HCT116 (cell line): ENCODE measurements at regions not wholly inside any gene's neighbourhood (a gene's known extent, or its start where the extent isn't known, plus 50 kb on each side); places are given as distances from the start of the nearest gene placed in this dataset.

Experiments used
- ATAC-seq: fragments of 200-7000 bp; cut with Tn5 transposase; 2 replicates; pipeline ENCODE4 v1.9.1; 2020; ENCODE audit warnings: mild to moderate bottlenecking, moderate library complexity
- BruUV-seq: library from RNA; stranded (reverse); fragments of 400-500 nt; replicated peaks from 2 replicates; lab custom pipeline; 2021; lab: Mats Ljungman, UMichigan
- CTCF ChIA-PET: fragments of 300-600 bp; sonication (Branson Sonifier 250); formaldehyde crosslinking; loops from one replicate; lab custom pipeline; 2021; ENCODE audit warnings: antibody characterized with exemption; lab: Charles Lee
- POLR2A ChIA-PET: fragments of 300-600, 350-600 bp; sonication (Branson Sonifier 250); formaldehyde crosslinking; loops from one replicate; lab custom pipeline; 2021; ENCODE audit warnings: antibody characterized with exemption; lab: Charles Lee
- RAD21 ChIA-PET, 2 experiments: fragments of 300-600 bp; sonication (Branson Sonifier 250); formaldehyde crosslinking; loops; one replicate each; lab custom pipeline; 2023; ENCODE audit warnings: low total read pairs in 2 of 2; ENCODE audit not compliant: uncharacterized antibody in 2 of 2, unreplicated experiment in 2 of 2, low non-redundant PET in 1 of 2; lab: Charles Lee
- DNase-seq: peaks from one replicate; pipeline ENCODE4 v3.0.0-alpha.2; 2010; ENCODE audit warnings: low read depth, low spot score
- H2AFZ ChIP-seq: fragments of 200-600 bp; shearing (Covaris generic), sonication (generic); 2 replicates; pipeline ENCODE4 v1.6.1; 2017; ENCODE audit warnings: low read depth, mixed run types, mixed read lengths, antibody characterized with exemption, low read length; ENCODE audit not compliant: poor library complexity, severe bottlenecking
- H3K27ac ChIP-seq: 2 replicates; pipeline ENCODE4 v1.5.1; 2012; ENCODE audit warnings: low read depth, low read length
- H3K27me3 ChIP-seq: fragments of 200-600 bp; sonication (generic); 2 replicates; pipeline ENCODE4 v1.6.1; 2016; ENCODE audit warnings: mixed run types, low read length, mixed read lengths; ENCODE audit not compliant: insufficient read depth
- H3K36me3 ChIP-seq, 2 experiments: fragments of 200-500 bp in 1 of 2; fragments of 200-600 bp in 1 of 2; sonication (Bioruptor generic) in 1 of 2; sonication (generic) in 1 of 2; 2 replicates each; pipeline versions ENCODE4 v1.5.1 to v1.6.1; 2014 to 2016; ENCODE audit warnings: low read length in 2 of 2, inconsistent platforms in 1 of 2, mixed read lengths in 1 of 2, mixed run types in 1 of 2; ENCODE audit not compliant: insufficient read depth in 2 of 2, control insufficient read depth in 1 of 2
- H3K4me1 ChIP-seq, 2 experiments: fragments of 200-600 bp in 1 of 2; sonication (generic) in 1 of 2; 2 replicates each; pipeline versions ENCODE4 v1.5.1 to v1.6.1; 2012 to 2017; ENCODE audit warnings: low read length in 2 of 2, inconsistent platforms in 1 of 2, mild to moderate bottlenecking in 1 of 2, mixed read lengths in 1 of 2, mixed run types in 1 of 2, moderate library complexity in 1 of 2; ENCODE audit not compliant: insufficient read depth in 2 of 2, control insufficient read depth in 1 of 2
- H3K4me2 ChIP-seq: fragments of 200-600 bp; sonication (generic); 2 replicates; pipeline ENCODE4 v1.6.1; 2017; ENCODE audit warnings: mixed run types, low read length, mixed read lengths
- H3K4me3 ChIP-seq, 2 experiments: fragments of 200-600 bp in 1 of 2; sonication (generic) in 1 of 2; replicated peaks in 1 of 2; 2 replicates each; pipeline ENCODE4 v1.5.1; 2011 to 2016; ENCODE audit warnings: low read length in 2 of 2, control low read depth in 1 of 2, low read depth in 1 of 2, mild to moderate bottlenecking in 1 of 2, mixed read lengths in 1 of 2, mixed run types in 1 of 2
- H3K79me2 ChIP-seq: fragments of 200-600 bp; sonication (generic); 2 replicates; pipeline ENCODE4 v1.6.1; 2017; ENCODE audit warnings: mild to moderate bottlenecking, mixed run types, low read length, moderate library complexity, mixed read lengths; ENCODE audit not compliant: insufficient read depth
- H3K9ac ChIP-seq: fragments of 200-600 bp; sonication (generic); 2 replicates; pipeline ENCODE4 v1.6.1; 2016; ENCODE audit warnings: low read length, mixed read lengths
- H3K9me2 ChIP-seq: fragments of 200-600 bp; sonication (generic), shearing (Covaris generic); 2 replicates; pipeline ENCODE4 v1.6.1; 2017; ENCODE audit warnings: mixed run types, mild to moderate bottlenecking, moderate library complexity; ENCODE audit not compliant: insufficient read depth
- H3K9me3 ChIP-seq, 2 experiments: fragments of 200-500 bp in 1 of 2; fragments of 200-600 bp in 1 of 2; sonication (Bioruptor generic) in 1 of 2; sonication (generic) in 1 of 2; 2 replicates each; pipeline ENCODE4 v1.6.1; 2014 to 2017; ENCODE audit warnings: low read length in 2 of 2, mixed read lengths in 2 of 2, inconsistent platforms in 1 of 2, low read depth in 1 of 2, mild to moderate bottlenecking in 1 of 2, mixed run types in 1 of 2, moderate library complexity in 1 of 2; ENCODE audit not compliant: control insufficient read depth in 1 of 2, insufficient read depth in 1 of 2
- H4K20me1 ChIP-seq: fragments of 200-600 bp; sonication (generic), shearing (Covaris generic); 2 replicates; pipeline ENCODE4 v1.6.1; 2017; ENCODE audit warnings: mixed run types, mild to moderate bottlenecking, moderate library complexity; ENCODE audit not compliant: insufficient read depth
- CBX3 ChIP-seq: IDR thresholded peaks from 2 replicates; pipeline ENCODE4 v1.6.1; 2012; ENCODE audit warnings: low read depth
- CEBPB ChIP-seq: IDR thresholded peaks from 2 replicates; pipeline ENCODE4 v1.6.1; 2012; ENCODE audit warnings: low read depth
- CTCF ChIP-seq, 3 experiments: fragments of 200-600 bp in 1 of 3; sonication (generic) in 1 of 3; IDR thresholded peaks in 2 of 3; conservative IDR thresholded peaks in 1 of 3; 2 replicates each; pipeline ENCODE4 v1.5.1; 2012 to 2017; ENCODE audit warnings: low read depth in 2 of 3, low read length in 2 of 3, antibody characterized with exemption in 1 of 3, borderline replicate concordance in 1 of 3, control low read depth in 1 of 3, mild to moderate bottlenecking in 1 of 3, mixed read lengths in 1 of 3, mixed run types in 1 of 3, moderate library complexity in 1 of 3; ENCODE audit not compliant: insufficient read depth in 1 of 3
- EGR1 ChIP-seq: IDR thresholded peaks from 2 replicates; pipeline ENCODE4 v1.6.1; 2012; ENCODE audit warnings: low read depth
- ELF1 ChIP-seq: IDR thresholded peaks from 2 replicates; pipeline ENCODE4 v1.6.1; 2012; ENCODE audit warnings: low read depth, borderline replicate concordance
- EZH2 ChIP-seq: fragments of 200-600 bp; sonication (generic); IDR thresholded peaks from 2 replicates; pipeline ENCODE4 v1.6.1; 2017; ENCODE audit warnings: antibody characterized with exemption, mixed run types
- EZH2phosphoT487 ChIP-seq: fragments of 200-600 bp; IDR thresholded peaks from 2 replicates; pipeline ENCODE4 v1.6.1; 2018; ENCODE audit warnings: antibody characterized with exemption, borderline replicate concordance
- FOSL1 ChIP-seq: IDR thresholded peaks from 2 replicates; pipeline ENCODE4 v1.6.1; 2012; ENCODE audit warnings: low read depth
- MAX ChIP-seq: IDR thresholded peaks from 2 replicates; pipeline ENCODE4 v1.6.1; 2012
- RAD21 ChIP-seq: IDR thresholded peaks from 2 replicates; pipeline ENCODE4 v1.6.1; 2012; ENCODE audit warnings: low read depth, mild to moderate bottlenecking
- REST ChIP-seq: IDR thresholded peaks from 2 replicates; pipeline ENCODE4 v1.6.1; 2012; ENCODE audit warnings: low read depth
- SIN3A ChIP-seq: IDR thresholded peaks from 2 replicates; pipeline ENCODE4 v1.6.1; 2012; ENCODE audit warnings: low read depth
- SP1 ChIP-seq: IDR thresholded peaks from 2 replicates; pipeline ENCODE4 v1.6.1; 2012; ENCODE audit warnings: low read depth
- SRF ChIP-seq: IDR thresholded peaks from 2 replicates; pipeline ENCODE4 v1.6.1; 2012; ENCODE audit warnings: low read depth
- TCF7L2 ChIP-seq: IDR thresholded peaks from 2 replicates; pipeline ENCODE4 v1.7.0; 2011; ENCODE audit warnings: borderline replicate concordance, inconsistent platforms; ENCODE audit not compliant: insufficient read depth, insufficient read length; ENCODE audit errors: extremely low read depth
- YY1 ChIP-seq: IDR thresholded peaks from 2 replicates; pipeline ENCODE4 v1.6.1; 2011; ENCODE audit warnings: low read length, low read depth, moderate library complexity, mild to moderate bottlenecking; ENCODE audit not compliant: insufficient replicate concordance; ENCODE audit errors: extremely low read depth
- ZBTB33 ChIP-seq: IDR thresholded peaks from 2 replicates; pipeline ENCODE4 v1.6.1; 2011; ENCODE audit warnings: mild to moderate bottlenecking, low read length, moderate library complexity; ENCODE audit not compliant: insufficient replicate concordance; ENCODE audit errors: extremely low read depth
- ZFX ChIP-seq: fragments of 450-650 bp; IDR thresholded peaks from 2 replicates; pipeline ENCODE4 v1.6.1; 2017
- ZNF274 ChIP-seq: fragments of 200-500 bp; sonication (Bioruptor generic); IDR thresholded peaks from 2 replicates; pipeline ENCODE4 v1.6.1; 2014; ENCODE audit warnings: mild to moderate bottlenecking, low read depth, low read length, inconsistent platforms
- intact Hi-C: fragments of 100-400 bp; cut with micrococcal nuclease; formaldehyde crosslinking; loops from 2 replicates; pipeline ENCODE4 v1.10.0; 2022

- Histone ChIP-seq H3K4me3 (no peak overlapping the region), H3K79me2 (no peaks in the 10 kb centered on the region), H3K36me3 (no peaks in the 10 kb centered on the region), H3K4me2 (no peak overlapping the region)
- ATAC-seq = no peak
- no TSS peak for BruUV-seq
- POLR2A ChIA-PET = no interaction called here
- TF ChIP-seq YY1 (no peak), ZFX (no peak), FOSL1 (no peak), EZH2phosphoT487 (no peak), EGR1 (no peak), EZH2 (no peak), REST (no peak), CBX3 (no peak), CEBPB (no peak), RAD21 (no peak), MAX (no peak), ZNF274 (no peak), SRF (no peak), CTCF (IDR thresholded peaks at IDR 0.05 in 2 of 3, conservative IDR thresholded peaks at IDR 0.05 in 1 of 3; ENCODE audit: borderline replicate concordance in 1 of 3, insufficient read depth in 1 of 3, low read depth in 2 of 3, low read length in 2 of 3) (no peak), TCF7L2 (no peak), ZBTB33 (no peak), ELF1 (no peak), SIN3A (no peak), SP1 (no peak)
- TF ChIP-seq, all 23 proteins: peak for 0
- Histone ChIP-seq H2AFZ (no peak overlapping the region), H3K9ac (no peak overlapping the region), H3K9me2 (no peaks in the 10 kb centered on the region), H3K9me3 (no peaks in the 10 kb centered on the region), H3K27me3 (no peaks in the 10 kb centered on the region), H3K4me1 (0 out of 4 replicates have a peak, but pooled peaks cover 0 to 3% of the 10 kb centered on the region in 2 experiments), H4K20me1 (no peaks in the 10 kb centered on the region), H3K27ac (no peak overlapping the region)
- RAD21 ChIA-PET = no interaction called here
- intact Hi-C loops = loop anchor here (2.0 to 10.0 kb wide), 3 partner anchors 185 to 691 kb away; no protein-coding TSS in a partner anchor
- CTCF ChIA-PET = interaction anchor here (1.9 to 2.5 kb wide), 2 partner anchors 9 to 313 kb away, joined by 8 to 32 read pairs; no protein-coding TSS in a partner anchor
- DNase-seq = no peak
Observed at GRCh38 chr2:176453784-176454183, 184.5 kb downstream of the MTX2 start.
